ENCODE measurements at regions not wholly inside any gene's neighbourhood (a gene's known extent, or its start where the extent isn't known, plus 50 kb on each side); places are given as distances from the start of the nearest gene placed in this dataset.

DNA sequence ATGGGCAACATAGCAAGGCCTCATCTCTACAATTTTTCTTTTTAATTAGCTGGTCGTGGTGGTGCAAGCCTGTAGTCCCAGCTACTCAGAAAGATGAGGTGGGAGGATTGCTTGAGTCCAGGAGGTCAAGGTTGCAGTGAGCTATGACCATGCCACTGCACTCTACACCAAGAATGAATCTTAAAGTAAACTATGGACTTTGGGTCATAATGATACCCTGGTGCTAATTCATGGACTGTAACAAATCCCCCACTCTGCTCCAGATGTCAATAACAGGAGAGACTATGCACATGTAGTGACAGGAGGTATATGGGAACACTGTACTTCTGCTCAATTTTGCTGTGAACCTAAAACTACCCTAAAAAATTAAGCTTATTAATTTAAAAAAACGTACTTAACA is 155.4 kb downstream of the CEMIP2 start:
- no peak overlapping the region for H3K4me3 Mint-ChIP-seq
- Histone ChIP-seq H3K36me3 (ENCODE audit: control insufficient read depth, insufficient read depth, low read length) (no peaks in the 10 kb centered on the region), H3K4me1 (ENCODE audit: control insufficient read depth, insufficient read depth, low read length) (no peaks in the 10 kb centered on the region), H3K27ac (ENCODE audit: low read length) (no peak overlapping the region), H3K9me3 (ENCODE audit: control insufficient read depth, insufficient read depth, low read length) (no peaks in the 10 kb centered on the region), H3K4me3 (ENCODE audit: low read length) (no peak overlapping the region), H3K27me3 (ENCODE audit: control insufficient read depth, insufficient read depth, low read length) (no peaks in the 10 kb centered on the region)
- 72% methylated on average over 1 of the region's 2 CpGs for WGBS (ENCODE audit: insufficient coverage)
- no peaks in the 10 kb centered on the region for H3K27me3 Mint-ChIP-seq (ENCODE audit: low read depth in 2 of 2)
- ATAC-seq (no peak), DNase-seq (no peak)
- H3K9me3 Mint-ChIP-seq: peaks cover under 1 to 4% of the 10 kb centered on the region in 2 donors
- intact Hi-C loops (cut with micrococcal nuclease): no loop called here
- TF ChIP-seq, protein P1, sequence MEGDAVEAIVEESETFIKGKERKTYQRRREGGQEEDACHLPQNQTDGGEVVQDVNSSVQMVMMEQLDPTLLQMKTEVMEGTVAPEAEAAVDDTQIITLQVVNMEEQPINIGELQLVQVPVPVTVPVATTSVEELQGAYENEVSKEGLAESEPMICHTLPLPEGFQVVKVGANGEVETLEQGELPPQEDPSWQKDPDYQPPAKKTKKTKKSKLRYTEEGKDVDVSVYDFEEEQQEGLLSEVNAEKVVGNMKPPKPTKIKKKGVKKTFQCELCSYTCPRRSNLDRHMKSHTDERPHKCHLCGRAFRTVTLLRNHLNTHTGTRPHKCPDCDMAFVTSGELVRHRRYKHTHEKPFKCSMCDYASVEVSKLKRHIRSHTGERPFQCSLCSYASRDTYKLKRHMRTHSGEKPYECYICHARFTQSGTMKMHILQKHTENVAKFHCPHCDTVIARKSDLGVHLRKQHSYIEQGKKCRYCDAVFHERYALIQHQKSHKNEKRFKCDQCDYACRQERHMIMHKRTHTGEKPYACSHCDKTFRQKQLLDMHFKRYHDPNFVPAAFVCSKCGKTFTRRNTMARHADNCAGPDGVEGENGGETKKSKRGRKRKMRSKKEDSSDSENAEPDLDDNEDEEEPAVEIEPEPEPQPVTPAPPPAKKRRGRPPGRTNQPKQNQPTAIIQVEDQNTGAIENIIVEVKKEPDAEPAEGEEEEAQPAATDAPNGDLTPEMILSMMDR (IDR thresholded peaks at IDR 0.05): no peak
- no peaks in the 10 kb centered on the region for H3K4me1 Mint-ChIP-seq
- no peak overlapping the region for H3K27ac Mint-ChIP-seq
- H3K36me3 Mint-ChIP-seq: peaks cover 9% of the 10 kb centered on the region

DNA sequence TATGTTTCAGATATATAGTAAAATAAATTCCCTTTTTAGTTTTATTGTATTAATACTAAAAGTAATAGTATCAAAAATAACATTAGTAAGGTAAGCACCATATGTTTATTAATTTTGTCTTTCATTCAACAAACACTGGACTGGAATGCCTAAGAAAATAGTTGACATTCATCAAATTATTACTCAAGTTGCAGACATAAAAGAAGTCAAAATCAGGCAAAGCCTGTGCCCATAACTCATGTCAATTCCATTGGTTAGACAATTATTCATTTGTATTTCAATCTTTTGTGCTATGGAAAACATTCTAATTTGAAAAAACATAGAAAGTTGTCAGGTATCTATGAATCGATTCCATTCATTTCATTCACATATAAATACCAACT is 158.9 kb downstream of the CEMIP2 start:
- Mint-ChIP-seq H3K27ac (no peak overlapping the region), H3K4me3 (no peak overlapping the region), H3K27me3 (ENCODE audit: low read depth in 2 of 2) (no peaks in the 10 kb centered on the region), H3K36me3 (peaks cover 9% of the 10 kb centered on the region), H3K9me3 (peaks cover 0 to 4% of the 10 kb centered on the region in 2 donors), H3K4me1 (no peaks in the 10 kb centered on the region)
- H3K4me3 ChIP-seq (ENCODE audit: low read length): no peak overlapping the region
- H3K4me1 ChIP-seq (ENCODE audit: control insufficient read depth, insufficient read depth, low read length): no peaks in the 10 kb centered on the region
- whole genome bisulfite sequencing (ENCODE audit: insufficient coverage): no CpG with 5 or more reads among the region's 1 CpG
- ATAC-seq (no peak), DNase-seq (no peak)
- H3K27me3 ChIP-seq (ENCODE audit: control insufficient read depth, insufficient read depth, low read length): no peaks in the 10 kb centered on the region
- H3K36me3 ChIP-seq (ENCODE audit: control insufficient read depth, insufficient read depth, low read length): no peaks in the 10 kb centered on the region
- intact Hi-C loops (cut with micrococcal nuclease): no loop called here
- TF ChIP-seq, protein P1 (IDR thresholded peaks at IDR 0.05): no peak
- H3K9me3 ChIP-seq (ENCODE audit: control insufficient read depth, insufficient read depth, low read length): no peaks in the 10 kb centered on the region
- H3K27ac ChIP-seq (ENCODE audit: low read length): no peak overlapping the region

DNA sequence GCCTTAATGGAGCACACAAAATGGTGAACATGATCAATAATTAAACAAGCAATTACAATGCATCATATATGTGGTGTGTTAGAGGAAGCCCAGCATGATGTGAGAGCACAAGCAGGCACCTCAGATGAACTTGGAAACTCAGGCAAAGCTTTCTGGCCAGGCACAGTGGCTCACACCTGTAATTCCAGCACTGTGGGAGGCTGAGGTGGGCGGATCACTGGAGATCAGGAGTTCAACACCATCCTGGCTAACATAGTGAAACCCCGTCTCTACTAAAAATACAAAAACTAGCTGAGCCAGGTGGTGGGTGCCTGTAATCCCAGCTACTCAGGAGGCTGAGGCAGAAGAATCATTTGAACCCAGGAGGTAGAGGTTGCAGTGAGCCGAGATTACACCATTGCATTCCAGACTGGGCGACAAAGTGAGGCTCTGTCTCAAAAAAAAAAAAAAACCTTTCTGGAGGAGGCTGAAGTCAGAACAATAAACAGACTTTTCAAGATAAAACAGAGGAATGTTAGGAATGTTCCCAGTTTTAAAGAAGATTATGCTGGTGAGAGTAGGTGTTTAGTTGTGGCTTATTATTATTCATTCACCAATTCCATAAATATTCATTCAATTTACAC is 159.4 kb downstream of the CEMIP2 start:
- Mint-ChIP-seq H3K4me3 (no peak overlapping the region), H3K4me1 (no peaks in the 10 kb centered on the region), H3K9me3 (peaks cover 0 to 4% of the 10 kb centered on the region in 2 donors), H3K27ac (no peak overlapping the region), H3K27me3 (ENCODE audit: low read depth in 2 of 2) (no peaks in the 10 kb centered on the region), H3K36me3 (peaks cover 9% of the 10 kb centered on the region)
- WGBS (ENCODE audit: insufficient coverage): 92% methylated on average over 4 of the region's 4 CpGs
- ATAC-seq: no peak
- TF ChIP-seq, protein P1 (IDR thresholded peaks at IDR 0.05): no peak
- no peak for DNase-seq
- no peaks in the 10 kb centered on the region for H3K4me1 ChIP-seq (ENCODE audit: control insufficient read depth, insufficient read depth, low read length)
- H3K27me3 ChIP-seq (ENCODE audit: control insufficient read depth, insufficient read depth, low read length): no peaks in the 10 kb centered on the region
- H3K9me3 ChIP-seq (ENCODE audit: control insufficient read depth, insufficient read depth, low read length): no peaks in the 10 kb centered on the region
- H3K27ac ChIP-seq (ENCODE audit: low read length): no peak overlapping the region
- no peak overlapping the region for H3K4me3 ChIP-seq (ENCODE audit: low read length)
- H3K36me3 ChIP-seq (ENCODE audit: control insufficient read depth, insufficient read depth, low read length): no peaks in the 10 kb centered on the region
- intact Hi-C loops (cut with micrococcal nuclease): no loop called here

DNA sequence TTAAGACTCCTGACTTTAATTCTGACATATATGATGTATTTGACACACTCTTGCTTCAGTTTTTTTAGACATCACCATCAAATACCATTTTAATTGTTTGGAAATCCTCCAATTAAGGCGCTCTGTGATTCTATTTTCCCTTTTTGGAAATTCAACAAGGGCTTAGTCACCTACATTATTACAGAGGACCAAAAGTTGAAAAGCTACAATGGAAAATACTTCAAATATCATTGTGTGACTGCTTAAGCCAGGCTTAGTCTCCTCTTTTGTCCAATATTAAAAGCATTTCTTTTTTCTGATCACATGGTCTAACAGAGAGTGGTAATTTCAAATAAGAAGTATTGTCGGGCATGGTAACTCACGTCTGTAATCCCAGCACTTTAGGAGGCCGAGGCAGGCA is 160.3 kb downstream of the CEMIP2 start:
- Mint-ChIP-seq H3K4me1 (no peaks in the 10 kb centered on the region), H3K27ac (no peak overlapping the region), H3K9me3 (peaks cover 0 to 4% of the 10 kb centered on the region in 2 donors), H3K27me3 (ENCODE audit: low read depth in 2 of 2) (no peaks in the 10 kb centered on the region), H3K4me3 (no peak overlapping the region), H3K36me3 (peaks cover 9% of the 10 kb centered on the region)
- 91% methylated on average over 4 of the region's 4 CpGs for WGBS (ENCODE audit: insufficient coverage)
- intact Hi-C loops (cut with micrococcal nuclease): no loop called here
- Histone ChIP-seq H3K36me3 (ENCODE audit: control insufficient read depth, insufficient read depth, low read length) (no peaks in the 10 kb centered on the region), H3K27ac (ENCODE audit: low read length) (no peak overlapping the region), H3K9me3 (ENCODE audit: control insufficient read depth, insufficient read depth, low read length) (no peaks in the 10 kb centered on the region), H3K4me1 (ENCODE audit: control insufficient read depth, insufficient read depth, low read length) (no peaks in the 10 kb centered on the region), H3K4me3 (ENCODE audit: low read length) (no peak overlapping the region), H3K27me3 (ENCODE audit: control insufficient read depth, insufficient read depth, low read length) (no peaks in the 10 kb centered on the region)
- ATAC-seq (no peak), DNase-seq (no peak)
- TF ChIP-seq, protein P1 (IDR thresholded peaks at IDR 0.05): no peak
